GM18505 (cell line): ENCODE measurements at regions not wholly inside any gene's neighbourhood (a gene's known extent, or its start where the extent isn't known, plus 50 kb on each side); places are given as distances from the start of the nearest gene placed in this dataset.

ENCODE experiments used
- ATAC-seq: cut with Tn5 transposase; IDR thresholded peaks from one replicate; pipeline ENCODE4 v1.9.1; 2021; ENCODE audit not compliant: unreplicated experiment
- POLR2A ChIP-seq: IDR thresholded peaks from 4 replicates; pipeline ENCODE4 v1.6.1; 2011; ENCODE audit warnings: borderline replicate concordance; ENCODE audit not compliant: insufficient read depth, insufficient read length; ENCODE audit errors: extremely low read depth

- ATAC-seq: no peak
- TF ChIP-seq POLR2A: no peak
These were observed 66.8 kb upstream of the MOCS1 start for GRCh38 chr6:40000964-40001515.

GRCh38 chr6:39999006-39999867, 65.0 kb upstream of the MOCS1 start:
- no peak for ATAC-seq
- no peak for TF ChIP-seq POLR2A

GRCh38 chr6:39998126-39998525, 63.9 kb upstream of the MOCS1 start:
- TF ChIP-seq POLR2A: no peak
- no peak for ATAC-seq

GRCh38 chr6:39997101-39997635, 62.9 kb upstream of the MOCS1 start:
- no peak for TF ChIP-seq POLR2A
- ATAC-seq: no peak

- no peak for ATAC-seq
- no peak for TF ChIP-seq POLR2A
These were observed 61.4 kb upstream of the MOCS1 start for GRCh38 chr6:39995633-39996032.

GRCh38 chr6:39992861-39993622, 58.8 kb upstream of the MOCS1 start:
- no peak for TF ChIP-seq POLR2A
- ATAC-seq: no peak
